A673 (cell line): ENCODE measurements at regions not wholly inside any gene's neighbourhood (a gene's known extent, or its start where the extent isn't known, plus 50 kb on each side); places are given as distances from the start of the nearest gene placed in this dataset.

Source experiments
- CTCF ChIP-seq: fragments of 300-800, 200-600 bp; sonication (generic); conservative IDR thresholded peaks from 2 replicates; pipeline ENCODE4 v1.5.1; 2017; ENCODE audit warnings: low read depth, mild to moderate bottlenecking, antibody characterized with exemption, low read length, moderate library complexity, mixed read lengths
- EZH2 ChIP-seq: fragments of 200-600 bp; sonication (generic); IDR thresholded peaks from 2 replicates; pipeline ENCODE4 v1.6.1; 2017; ENCODE audit warnings: borderline replicate concordance, low read depth, mild to moderate bottlenecking, mixed read lengths, antibody characterized with exemption, low read length; ENCODE audit not compliant: poor library complexity, severe bottlenecking

- no peak for TF ChIP-seq CTCF
- no peak for TF ChIP-seq EZH2
Measured at GRCh38 chr2:13694673-13695072, 937.8 kb upstream of the LRATD1 start.
